ENCODE measurements at regions not wholly inside any gene's neighbourhood (a gene's known extent, or its start where the extent isn't known, plus 50 kb on each side); places are given as distances from the start of the nearest gene placed in this dataset.

- no peak for ATAC-seq (ENCODE audit: low read depth)
- H3K36me3 Mint-ChIP-seq (ENCODE audit: low read depth), result no peaks in the 10 kb centered on the region
- POLR2A ChIA-PET, result no interaction called here
These were observed 169.0 kb upstream of the GJE1 start for GRCh38 chr6:141963543-141964295.

GRCh38 chr6:141957271-141957670 lies 175.5 kb upstream of the GJE1 start:
- H3K4me3 Mint-ChIP-seq, result no peak overlapping the region
- CTCF ChIA-PET, result no interaction called here
- H3K4me1 Mint-ChIP-seq, result no peaks in the 10 kb centered on the region
- intact Hi-C loops (cut with micrococcal nuclease), result no loop called here
- DNase-seq, result no peak
- TF ChIP-seq CTCF (IDR thresholded peaks at IDR 0.05), result no peak
- ATAC-seq (ENCODE audit: low read depth), result no peak
- no peaks in the 10 kb centered on the region for H3K27me3 Mint-ChIP-seq
- H3K9me3 Mint-ChIP-seq, result peaks cover 16% of the 10 kb centered on the region
- H3K36me3 Mint-ChIP-seq (ENCODE audit: low read depth), result no peaks in the 10 kb centered on the region
- no peak overlapping the region for H3K27ac Mint-ChIP-seq
- POLR2A ChIA-PET, result no interaction called here

More at GRCh38 chr6:141963543-141964295, 169.0 kb upstream of the GJE1 start:
- DNase-seq, result no peak
- peaks cover 4% of the 10 kb centered on the region for H3K9me3 Mint-ChIP-seq
- no peaks in the 10 kb centered on the region for H3K27me3 Mint-ChIP-seq
- intact Hi-C loops (cut with micrococcal nuclease), result no loop called here
- CTCF ChIA-PET, result no interaction called here
- H3K4me1 Mint-ChIP-seq, result no peaks in the 10 kb centered on the region
- H3K27ac Mint-ChIP-seq, result no peak overlapping the region
- H3K4me3 Mint-ChIP-seq, result no peak overlapping the region
- TF ChIP-seq CTCF (IDR thresholded peaks at IDR 0.05), result no peak

GRCh38 chr6:141956868-141957267 lies 175.9 kb upstream of the GJE1 start:
- ATAC-seq (ENCODE audit: low read depth) (no peak), DNase-seq (no peak)
- no peaks in the 10 kb centered on the region for H3K4me1 Mint-ChIP-seq
- no peaks in the 10 kb centered on the region for H3K27me3 Mint-ChIP-seq
- peaks cover 16% of the 10 kb centered on the region for H3K9me3 Mint-ChIP-seq
- no peaks in the 10 kb centered on the region for H3K36me3 Mint-ChIP-seq (ENCODE audit: low read depth)
- no peak for TF ChIP-seq CTCF (IDR thresholded peaks at IDR 0.05)
- POLR2A ChIA-PET, result no interaction called here
- CTCF ChIA-PET, result no interaction called here
- H3K27ac Mint-ChIP-seq, result no peak overlapping the region
- no peak overlapping the region for H3K4me3 Mint-ChIP-seq
- intact Hi-C loops (cut with micrococcal nuclease), result no loop called here

- intact Hi-C loops (cut with micrococcal nuclease), result no loop called here
- Mint-ChIP-seq H3K27ac (no peak overlapping the region), H3K36me3 (ENCODE audit: low read depth) (no peaks in the 10 kb centered on the region), H3K27me3 (no peaks in the 10 kb centered on the region), H3K9me3 (peaks cover 16% of the 10 kb centered on the region), H3K4me1 (no peaks in the 10 kb centered on the region), H3K4me3 (no peak overlapping the region)
- DNase-seq, result no peak
- ChIA-PET POLR2A (no interaction called here), CTCF (no interaction called here)
- TF ChIP-seq CTCF (IDR thresholded peaks at IDR 0.05), result no peak
- no peak for ATAC-seq (ENCODE audit: low read depth)
These were observed 176.5 kb upstream of the GJE1 start for GRCh38 chr6:141956046-141956761.

- ATAC-seq (ENCODE audit: low read depth) (no peak), DNase-seq (no peak)
- ChIA-PET CTCF (no interaction called here), POLR2A (no interaction called here)
- Mint-ChIP-seq H3K9me3 (peaks cover 16% of the 10 kb centered on the region), H3K27ac (no peak overlapping the region), H3K36me3 (ENCODE audit: low read depth) (no peaks in the 10 kb centered on the region), H3K27me3 (no peaks in the 10 kb centered on the region), H3K4me3 (no peak overlapping the region), H3K4me1 (no peaks in the 10 kb centered on the region)
- TF ChIP-seq CTCF (IDR thresholded peaks at IDR 0.05), result no peak
- intact Hi-C loops (cut with micrococcal nuclease), result no loop called here
These were observed 179.7 kb upstream of the GJE1 start for GRCh38 chr6:141953072-141953471.
